ENCODE measurements at regions not wholly inside any gene's neighbourhood (a gene's known extent, or its start where the extent isn't known, plus 50 kb on each side); places are given as distances from the start of the nearest gene placed in this dataset.

DNA sequence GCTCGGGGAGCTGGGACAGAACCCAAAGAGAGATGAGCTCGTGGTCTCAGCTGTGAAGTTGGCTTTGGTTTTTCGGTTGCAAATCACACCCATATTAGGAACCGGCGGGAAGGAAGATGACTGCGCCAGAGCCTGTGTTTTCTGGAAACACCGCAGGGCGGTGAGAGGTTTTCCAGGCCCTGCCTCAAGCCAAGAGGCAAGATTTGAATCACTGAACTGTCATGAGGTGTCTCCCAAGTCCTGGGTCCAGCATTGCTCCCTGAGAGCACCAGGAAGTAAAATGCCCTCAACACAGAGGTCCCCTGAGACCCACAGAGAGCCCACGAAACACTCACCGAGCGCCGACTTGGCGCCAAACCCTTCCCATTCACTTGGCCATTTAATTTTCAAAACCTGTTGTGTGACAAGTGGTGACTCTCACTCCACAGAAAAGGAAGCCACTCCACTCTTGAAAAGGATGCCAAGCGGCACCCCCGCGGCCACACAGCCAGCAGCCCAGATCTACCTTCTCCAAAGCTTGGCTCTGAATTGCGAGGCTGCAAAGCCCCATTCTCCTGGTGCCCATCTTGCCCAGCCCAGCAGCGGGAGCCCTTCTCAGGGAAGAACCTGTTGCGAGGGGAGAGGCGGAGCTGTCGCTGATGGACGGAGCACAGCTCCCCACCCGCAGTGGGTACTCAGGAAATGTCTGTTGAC lies 99.0 kb upstream of the RUNX3 start:
- Histone ChIP-seq H3K27ac (ENCODE audit: low read depth in 2 of 2, low read length in 1 of 2) (no peak overlapping the region), H3K4me1 (ENCODE audit: control insufficient read depth in 2 of 2, insufficient read depth in 2 of 2, low read length in 1 of 2) (no peaks in the 10 kb centered on the region), H3K27me3 (ENCODE audit: control insufficient read depth in 1 of 2, insufficient read depth in 2 of 2, low read length in 2 of 2) (no peaks in the 10 kb centered on the region), H3K4me3 (ENCODE audit: low read depth in 1 of 2, low read length in 2 of 2) (no peak overlapping the region), H3K9me3 (ENCODE audit: control insufficient read depth in 2 of 2, insufficient read depth in 1 of 2, low read depth in 1 of 2, low read length in 1 of 2) (no peaks in the 10 kb centered on the region), H3K36me3 (ENCODE audit: control insufficient read depth in 2 of 2, insufficient read depth in 2 of 2, low read length in 1 of 2) (no peaks in the 10 kb centered on the region)
- WGBS, 2 donors = 59 to 62% methylated on average over 23 of the region's 23 CpGs

DNA sequence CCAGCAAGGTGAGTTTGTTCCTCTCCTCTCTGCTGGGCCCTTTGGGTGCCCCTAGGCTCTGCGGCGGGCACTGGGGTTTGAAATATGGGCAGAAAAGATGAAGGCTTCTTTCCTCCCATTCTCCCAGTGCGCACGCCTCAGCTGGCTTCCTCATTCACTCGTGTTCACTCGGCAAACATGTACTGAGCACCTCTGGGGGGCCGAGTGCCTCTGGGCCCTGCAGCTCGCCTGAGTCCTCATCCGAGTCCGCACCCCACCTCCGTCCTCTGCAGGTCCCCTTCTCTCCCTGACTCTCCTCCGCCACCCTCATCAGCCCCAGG lies 98.5 kb upstream of the RUNX3 start:
- Histone ChIP-seq H3K4me1 (ENCODE audit: control insufficient read depth in 2 of 2, insufficient read depth in 2 of 2, low read length in 1 of 2) (no peaks in the 10 kb centered on the region), H3K4me3 (ENCODE audit: low read depth in 1 of 2, low read length in 2 of 2) (no peak overlapping the region), H3K9me3 (ENCODE audit: control insufficient read depth in 2 of 2, insufficient read depth in 1 of 2, low read depth in 1 of 2, low read length in 1 of 2) (no peaks in the 10 kb centered on the region), H3K27ac (ENCODE audit: low read depth in 2 of 2, low read length in 1 of 2) (no peak overlapping the region), H3K27me3 (ENCODE audit: control insufficient read depth in 1 of 2, insufficient read depth in 2 of 2, low read length in 2 of 2) (no peaks in the 10 kb centered on the region), H3K36me3 (ENCODE audit: control insufficient read depth in 2 of 2, insufficient read depth in 2 of 2, low read length in 1 of 2) (no peaks in the 10 kb centered on the region)
- WGBS, 2 donors = 78 to 83% methylated on average over 10 to 12 of the region's 12 CpGs

DNA sequence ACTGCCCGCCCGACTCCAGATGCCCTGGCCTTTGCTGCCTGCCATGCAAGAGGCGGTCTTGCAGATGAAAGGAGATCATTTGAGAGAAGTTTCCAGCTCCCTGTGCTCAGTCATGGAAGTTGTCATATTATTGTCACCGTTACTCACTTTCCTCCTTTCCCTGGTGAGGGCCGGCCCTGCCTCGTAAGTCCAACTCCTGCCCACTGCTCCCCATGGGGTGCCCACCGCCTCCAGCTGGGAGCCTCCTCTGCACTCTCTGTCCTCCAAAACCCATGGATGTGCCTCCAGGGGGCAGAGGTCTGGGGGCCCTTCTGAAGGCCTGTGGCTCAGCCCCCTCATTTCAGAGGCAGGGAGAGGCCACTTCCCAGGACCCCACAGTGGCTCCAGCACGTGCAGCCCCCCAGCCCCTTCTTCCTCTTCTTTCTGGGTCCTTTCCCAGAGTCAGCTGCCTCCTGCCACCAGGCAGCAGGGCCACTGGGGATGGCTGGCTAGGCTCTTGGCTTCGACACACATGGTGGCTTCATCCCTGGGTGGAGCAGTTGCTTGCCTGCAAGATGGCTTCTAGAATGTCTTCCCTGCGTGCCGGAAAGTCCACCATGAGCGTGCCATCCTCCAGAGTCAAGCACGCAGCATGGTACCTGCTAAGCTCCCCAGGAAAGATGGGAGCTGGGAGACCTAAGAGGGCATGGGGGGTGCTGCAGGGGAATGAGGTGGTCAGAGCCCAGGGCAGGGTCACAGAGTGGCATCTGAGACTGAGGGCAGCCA lies 97.9 kb upstream of the RUNX3 start:
- H3K4me1 ChIP-seq (ENCODE audit: control insufficient read depth in 2 of 2, insufficient read depth in 2 of 2, low read length in 1 of 2) = no peaks in the 10 kb centered on the region
- H3K27me3 ChIP-seq (ENCODE audit: control insufficient read depth in 1 of 2, insufficient read depth in 2 of 2, low read length in 2 of 2) = no peaks in the 10 kb centered on the region
- WGBS, 2 donors = 81 to 85% methylated on average over 13 of the region's 13 CpGs
- no peak overlapping the region for H3K4me3 ChIP-seq (ENCODE audit: low read depth in 1 of 2, low read length in 2 of 2)
- H3K9me3 ChIP-seq (ENCODE audit: control insufficient read depth in 2 of 2, insufficient read depth in 1 of 2, low read depth in 1 of 2, low read length in 1 of 2) = no peaks in the 10 kb centered on the region
- H3K36me3 ChIP-seq (ENCODE audit: control insufficient read depth in 2 of 2, insufficient read depth in 2 of 2, low read length in 1 of 2) = no peaks in the 10 kb centered on the region
- H3K27ac ChIP-seq (ENCODE audit: low read depth in 2 of 2, low read length in 1 of 2) = no peak overlapping the region

DNA sequence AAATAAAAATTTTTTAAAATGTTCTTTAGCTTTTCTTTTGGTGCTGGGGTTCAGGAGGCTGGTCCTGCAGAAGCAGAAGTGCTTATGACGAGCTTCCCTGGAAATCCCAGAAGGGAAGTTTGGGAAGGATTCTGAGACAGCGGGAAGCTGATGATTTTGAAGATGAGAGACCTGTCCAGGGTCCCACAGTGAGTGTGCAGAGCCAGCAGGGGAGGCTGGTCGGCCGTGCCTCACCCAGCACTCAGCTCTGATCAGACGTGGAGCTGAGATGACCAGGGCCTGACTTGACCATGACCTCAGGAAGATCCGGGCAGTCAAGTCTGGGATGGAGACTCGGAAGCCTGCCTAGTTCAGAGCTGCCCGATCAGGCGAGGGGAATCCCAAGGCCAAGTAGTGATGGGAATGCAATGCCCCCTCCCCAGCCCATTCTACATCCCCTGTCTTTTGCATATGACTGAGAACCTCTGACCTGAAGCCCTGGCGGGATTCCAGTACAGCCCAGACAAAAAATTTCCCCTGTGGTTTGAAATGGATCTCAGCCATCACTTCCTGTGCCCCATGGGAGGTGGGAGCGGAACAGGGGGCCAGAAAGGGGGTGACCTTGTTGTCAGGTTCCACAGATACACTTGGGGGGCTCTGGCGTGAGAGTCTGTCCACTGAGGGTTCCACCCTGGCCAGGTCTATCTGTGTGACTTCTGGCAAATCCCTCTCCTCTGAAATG lies 96.8 kb upstream of the RUNX3 start:
- WGBS, 2 donors = 59 to 65% methylated on average over 12 of the region's 12 CpGs

DNA sequence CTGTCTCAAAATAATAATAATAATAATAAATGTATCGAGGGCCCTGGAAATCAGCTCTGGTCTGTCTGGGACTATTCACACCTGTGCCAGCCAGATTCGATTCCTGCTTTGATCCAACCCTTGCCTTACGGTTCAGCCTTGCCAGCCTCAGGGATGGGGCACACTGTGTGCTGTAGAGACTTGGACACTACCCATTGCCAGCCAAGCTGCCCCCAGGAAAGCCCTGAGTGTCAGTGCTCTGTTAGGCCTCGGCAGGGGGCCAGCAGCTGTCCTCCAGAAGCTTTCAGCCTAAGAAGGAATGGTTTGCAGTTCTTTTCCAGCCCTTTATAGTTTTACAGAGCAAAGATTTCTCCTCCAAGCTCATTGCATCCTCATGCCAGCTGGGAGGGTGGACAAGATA lies 96.2 kb upstream of the RUNX3 start:
- H3K4me3 ChIP-seq (ENCODE audit: low read depth in 1 of 2, low read length in 2 of 2) = no peak overlapping the region
- H3K27me3 ChIP-seq (ENCODE audit: control insufficient read depth in 1 of 2, insufficient read depth in 2 of 2, low read length in 2 of 2) = no peaks in the 10 kb centered on the region
- no peaks in the 10 kb centered on the region for H3K9me3 ChIP-seq (ENCODE audit: control insufficient read depth in 2 of 2, insufficient read depth in 1 of 2, low read depth in 1 of 2, low read length in 1 of 2)
- H3K4me1 ChIP-seq (ENCODE audit: control insufficient read depth in 2 of 2, insufficient read depth in 2 of 2, low read length in 1 of 2) = no peaks in the 10 kb centered on the region
- H3K27ac ChIP-seq (ENCODE audit: low read depth in 2 of 2, low read length in 1 of 2) = no peak overlapping the region
- no peaks in the 10 kb centered on the region for H3K36me3 ChIP-seq (ENCODE audit: control insufficient read depth in 2 of 2, insufficient read depth in 2 of 2, low read length in 1 of 2)
- 78 to 81% methylated on average over 4 of the region's 4 CpGs for WGBS, 2 donors

More for the DNA sequence above, 96.8 kb upstream of the RUNX3 start:
- H3K4me3 ChIP-seq (ENCODE audit: low read depth in 1 of 2, low read length in 2 of 2) = no peak overlapping the region
- H3K4me1 ChIP-seq (ENCODE audit: control insufficient read depth in 2 of 2, insufficient read depth in 2 of 2, low read length in 1 of 2) = no peaks in the 10 kb centered on the region
- no peaks in the 10 kb centered on the region for H3K9me3 ChIP-seq (ENCODE audit: control insufficient read depth in 2 of 2, insufficient read depth in 1 of 2, low read depth in 1 of 2, low read length in 1 of 2)
- no peaks in the 10 kb centered on the region for H3K27me3 ChIP-seq (ENCODE audit: control insufficient read depth in 1 of 2, insufficient read depth in 2 of 2, low read length in 2 of 2)
- H3K27ac ChIP-seq (ENCODE audit: low read depth in 2 of 2, low read length in 1 of 2) = no peak overlapping the region
- no peaks in the 10 kb centered on the region for H3K36me3 ChIP-seq (ENCODE audit: control insufficient read depth in 2 of 2, insufficient read depth in 2 of 2, low read length in 1 of 2)

DNA sequence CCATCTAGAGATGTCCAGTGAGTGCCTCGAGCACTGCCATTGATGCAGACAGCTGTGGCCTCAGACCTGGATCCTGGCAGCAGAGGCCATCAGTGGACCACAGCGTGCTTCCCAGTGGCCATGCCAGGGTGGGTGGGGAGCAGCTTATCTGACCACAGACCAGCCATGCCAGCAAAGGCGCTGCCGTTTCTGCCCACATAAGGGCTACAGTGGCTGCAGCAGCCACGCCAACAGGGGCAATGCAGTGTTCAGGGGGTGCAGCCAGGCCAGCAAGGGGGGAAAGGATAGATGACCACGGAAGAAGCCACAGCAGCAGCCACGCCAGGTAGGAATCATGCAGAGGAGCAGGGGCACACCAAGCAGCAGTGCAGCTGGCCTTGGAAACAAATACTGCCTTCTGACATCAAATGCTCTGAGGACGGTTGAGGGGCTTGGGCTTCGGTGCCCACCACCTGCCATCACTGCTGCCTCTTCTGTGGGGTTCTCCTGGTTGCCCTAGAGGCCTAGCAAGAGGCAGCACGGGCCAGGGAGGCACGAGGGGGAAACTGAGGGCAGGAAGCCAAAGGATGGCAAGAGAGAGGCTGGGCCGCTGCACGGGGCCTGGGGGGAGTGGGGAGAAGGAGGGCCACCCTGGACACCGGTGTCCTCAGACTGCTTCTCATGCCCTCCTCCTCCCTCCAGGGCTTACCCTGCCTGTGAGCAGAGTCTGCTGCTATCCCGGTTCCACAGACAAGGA lies 94.7 kb upstream of the RUNX3 start:
- H3K4me3 ChIP-seq (ENCODE audit: low read depth in 1 of 2, low read length in 2 of 2) = no peak overlapping the region
- 78 to 79% methylated on average over 15 of the region's 15 CpGs for WGBS, 2 donors
- H3K36me3 ChIP-seq (ENCODE audit: control insufficient read depth in 2 of 2, insufficient read depth in 2 of 2, low read length in 1 of 2) = no peaks in the 10 kb centered on the region
- no peak overlapping the region for H3K27ac ChIP-seq (ENCODE audit: low read depth in 2 of 2, low read length in 1 of 2)
- no peaks in the 10 kb centered on the region for H3K27me3 ChIP-seq (ENCODE audit: control insufficient read depth in 1 of 2, insufficient read depth in 2 of 2, low read length in 2 of 2)
- no peaks in the 10 kb centered on the region for H3K4me1 ChIP-seq (ENCODE audit: control insufficient read depth in 2 of 2, insufficient read depth in 2 of 2, low read length in 1 of 2)
- no peaks in the 10 kb centered on the region for H3K9me3 ChIP-seq (ENCODE audit: control insufficient read depth in 2 of 2, insufficient read depth in 1 of 2, low read depth in 1 of 2, low read length in 1 of 2)

DNA sequence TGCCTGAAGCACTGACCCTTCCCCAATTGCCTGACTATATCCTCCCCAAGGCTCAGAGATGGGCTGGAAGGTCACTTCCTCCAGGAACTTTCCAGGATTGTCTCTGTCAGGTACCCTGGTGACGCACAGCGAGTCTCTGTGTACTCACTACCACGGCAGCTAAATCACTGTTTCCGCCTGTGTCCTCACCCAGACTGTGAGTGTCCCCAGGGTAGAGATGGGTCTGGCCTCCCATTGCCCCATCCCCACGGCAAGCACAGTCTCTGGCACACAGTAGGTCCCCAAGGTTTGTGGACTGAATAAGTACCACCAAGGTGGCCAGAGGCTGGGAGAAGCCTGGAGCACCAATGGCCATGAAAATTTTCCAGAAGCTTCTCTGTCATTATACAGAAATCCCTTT lies 93.8 kb upstream of the RUNX3 start:
- no peaks in the 10 kb centered on the region for H3K27me3 ChIP-seq (ENCODE audit: control insufficient read depth in 1 of 2, insufficient read depth in 2 of 2, low read length in 2 of 2)
- no peak overlapping the region for H3K27ac ChIP-seq (ENCODE audit: low read depth in 2 of 2, low read length in 1 of 2)
- H3K9me3 ChIP-seq (ENCODE audit: control insufficient read depth in 2 of 2, insufficient read depth in 1 of 2, low read depth in 1 of 2, low read length in 1 of 2) = no peaks in the 10 kb centered on the region
- no peaks in the 10 kb centered on the region for H3K36me3 ChIP-seq (ENCODE audit: control insufficient read depth in 2 of 2, insufficient read depth in 2 of 2, low read length in 1 of 2)
- no peaks in the 10 kb centered on the region for H3K4me1 ChIP-seq (ENCODE audit: control insufficient read depth in 2 of 2, insufficient read depth in 2 of 2, low read length in 1 of 2)
- no peak overlapping the region for H3K4me3 ChIP-seq (ENCODE audit: low read depth in 1 of 2, low read length in 2 of 2)
- 89 to 90% methylated on average over 5 of the region's 5 CpGs for WGBS, 2 donors

DNA sequence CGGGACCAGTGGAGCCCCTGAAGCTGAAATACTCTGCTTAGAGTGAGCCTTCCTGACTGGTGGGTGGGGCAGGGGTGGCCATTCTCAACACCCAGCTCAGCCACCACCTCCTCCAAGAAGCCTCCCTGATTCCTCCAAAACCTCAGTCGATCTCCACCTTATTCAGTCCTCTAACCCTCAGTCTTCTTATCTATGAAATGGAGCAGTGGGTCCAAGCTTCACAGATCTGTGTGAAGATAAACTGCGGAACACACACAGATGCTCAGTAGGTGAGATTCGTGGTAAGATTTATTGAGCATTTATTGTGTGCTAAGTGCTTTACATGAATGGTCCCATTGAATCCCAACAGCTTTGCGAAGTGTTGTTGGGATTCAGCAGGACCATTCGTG lies 93.1 kb upstream of the RUNX3 start:
- Histone ChIP-seq H3K36me3 (ENCODE audit: control insufficient read depth in 2 of 2, insufficient read depth in 2 of 2, low read length in 1 of 2) (no peaks in the 10 kb centered on the region), H3K27ac (ENCODE audit: low read depth in 2 of 2, low read length in 1 of 2) (peak overlapping the region; percentile 62 to 81), H3K4me3 (ENCODE audit: low read depth in 1 of 2, low read length in 2 of 2) (no peak overlapping the region), H3K9me3 (ENCODE audit: control insufficient read depth in 2 of 2, insufficient read depth in 1 of 2, low read depth in 1 of 2, low read length in 1 of 2) (no peaks in the 10 kb centered on the region), H3K4me1 (ENCODE audit: control insufficient read depth in 2 of 2, insufficient read depth in 2 of 2, low read length in 1 of 2) (peaks cover 0 to 2% of the 10 kb centered on the region in 2 donors), H3K27me3 (ENCODE audit: control insufficient read depth in 1 of 2, insufficient read depth in 2 of 2, low read length in 2 of 2) (no peaks in the 10 kb centered on the region)
- WGBS, 2 donors = 71 to 75% methylated on average over 6 of the region's 6 CpGs

DNA sequence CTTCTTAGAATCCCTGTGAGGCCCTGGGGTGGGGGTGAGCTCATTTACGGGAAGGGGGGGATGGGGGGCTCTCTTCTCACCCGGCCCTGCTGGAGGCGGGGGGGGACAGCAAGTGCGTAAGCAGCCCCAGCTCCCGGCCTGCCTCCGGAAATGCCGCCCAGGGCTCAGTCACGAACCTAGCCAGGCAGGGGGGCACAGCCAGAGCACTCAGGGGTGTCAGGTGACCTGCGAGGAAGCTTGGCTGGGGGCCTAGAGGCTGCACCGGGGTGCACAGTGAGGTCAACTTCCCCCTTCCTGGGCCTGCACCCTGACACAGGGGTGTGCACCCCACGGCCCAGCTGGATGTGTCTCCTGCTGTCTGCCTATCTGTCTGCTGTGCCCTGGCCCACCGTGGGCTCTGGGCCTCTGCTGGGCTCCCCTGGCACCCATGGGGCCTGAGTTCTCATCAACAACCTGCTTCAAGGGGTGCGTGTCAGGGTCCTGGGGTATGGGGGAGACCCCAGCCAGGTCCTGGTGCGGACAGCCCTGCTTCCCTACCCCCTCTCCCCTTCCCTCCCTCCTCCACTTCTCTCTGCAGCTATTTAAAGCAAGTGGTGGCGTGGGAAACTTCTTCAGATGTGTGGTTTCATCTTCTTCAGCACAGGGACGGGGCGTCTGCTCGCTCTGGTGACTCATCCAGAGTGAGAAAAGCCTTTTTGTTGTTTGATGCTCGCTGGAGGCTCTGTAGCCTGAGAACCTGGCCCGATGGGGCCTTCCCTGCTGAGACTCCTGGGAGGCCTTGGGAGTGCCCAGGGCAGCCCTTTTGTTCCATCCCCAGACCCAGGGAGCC lies 92.5 kb upstream of the RUNX3 start:
- Histone ChIP-seq H3K4me3 (ENCODE audit: low read depth in 1 of 2, low read length in 2 of 2) (no peak overlapping the region), H3K4me1 (ENCODE audit: control insufficient read depth in 2 of 2, insufficient read depth in 2 of 2, low read length in 1 of 2) (peaks cover 0 to 2% of the 10 kb centered on the region in 2 donors), H3K9me3 (ENCODE audit: control insufficient read depth in 2 of 2, insufficient read depth in 1 of 2, low read depth in 1 of 2, low read length in 1 of 2) (no peaks in the 10 kb centered on the region), H3K36me3 (ENCODE audit: control insufficient read depth in 2 of 2, insufficient read depth in 2 of 2, low read length in 1 of 2) (no peaks in the 10 kb centered on the region), H3K27ac (ENCODE audit: low read depth in 2 of 2, low read length in 1 of 2) (peak overlapping the region; percentile 70 to 81), H3K27me3 (ENCODE audit: control insufficient read depth in 1 of 2, insufficient read depth in 2 of 2, low read length in 2 of 2) (no peaks in the 10 kb centered on the region)
- WGBS, 2 donors = 25 to 26% methylated on average over 17 to 20 of the region's 20 CpGs

Data from esophagus (tissue), 2 donors.